Erythroblast (primary cell): ENCODE measurements at regions not wholly inside any gene's neighbourhood (a gene's known extent, or its start where the extent isn't known, plus 50 kb on each side); places are given as distances from the start of the nearest gene placed in this dataset.

Experiments used
- GATA1 ChIP-seq: IDR thresholded peaks from 2 replicates; pipeline ENCODE4 v1.6.1; 2011; ENCODE audit warnings: low read depth, mild to moderate bottlenecking, control low read depth, low read length, moderate library complexity
- POLR2A ChIP-seq: IDR thresholded peaks from 2 replicates; pipeline ENCODE4 v1.6.1; 2011; ENCODE audit warnings: mild to moderate bottlenecking, low read length

DNA sequence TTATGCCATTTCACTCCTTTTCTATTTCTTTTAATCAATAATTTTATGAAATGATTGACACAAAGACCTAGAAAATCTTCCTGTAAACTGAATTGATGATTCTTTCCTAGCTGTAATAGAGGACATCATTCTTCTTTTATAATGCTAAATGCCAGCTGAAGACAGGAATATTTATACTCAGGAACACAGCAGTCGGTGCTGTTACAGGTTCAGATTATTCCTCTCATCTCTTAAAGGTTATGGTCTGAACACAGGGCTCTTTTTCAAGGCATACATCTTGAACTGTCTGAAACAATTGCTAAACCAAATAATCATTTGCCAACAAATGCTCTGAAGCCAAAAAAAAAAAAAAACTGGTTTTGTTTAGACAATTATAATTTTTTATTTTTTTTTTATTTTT is 305.0 kb upstream of the MMADHC start:
- TF ChIP-seq POLR2A, result no peak
- no peak for TF ChIP-seq GATA1
